B cell (primary cell): ENCODE measurements at regions not wholly inside any gene's neighbourhood (a gene's known extent, or its start where the extent isn't known, plus 50 kb on each side); places are given as distances from the start of the nearest gene placed in this dataset.

Experiments
- ATAC-seq: fragments of 200-7000 bp; cut with Tn5 transposase; one replicate; pipeline ENCODE4 v1.10.0; 2021; ENCODE audit warnings: low read depth, mild to moderate bottlenecking, moderate number of reproducible peaks, moderate library complexity
- CTCF ChIA-PET: fragments of 350-600 bp; sonication (Branson Sonifier 250); formaldehyde crosslinking; loops from one replicate; lab custom pipeline; 2021; ENCODE audit warnings: antibody characterized with exemption, inconsistent platforms; lab: Charles Lee
- POLR2A ChIA-PET: fragments of 350-600 bp; sonication (Branson Sonifier 250); formaldehyde crosslinking; loops from one replicate; lab custom pipeline; 2021; ENCODE audit warnings: antibody characterized with exemption; lab: Charles Lee
- DNase-seq: peaks from one replicate; pipeline ENCODE4 v3.0.0; 2013
- H2AFZ ChIP-seq: 2 replicates; pipeline ENCODE4 v1.6.1; 2012; ENCODE audit warnings: mild to moderate bottlenecking, low read depth, low read length; ENCODE audit not compliant: insufficient read depth, poor library complexity, severe bottlenecking
- H3K27ac ChIP-seq, 2 donors: 1 replicate in 1 of 2; 2 replicates in 1 of 2; pipeline ENCODE4 v1.5.1; 2012 to 2013; ENCODE audit warnings: low read length in 2 of 2, mild to moderate bottlenecking in 2 of 2, moderate library complexity in 1 of 2
- H3K27me3 ChIP-seq, 4 experiments: fragments of 200-600 bp in 1 of 4; sonication (generic) in 1 of 4; replicated peaks in 1 of 4; 1 replicate in 2 of 4; 2 replicates in 2 of 4; pipeline versions ENCODE4 v1.6.1 to v1.7.0; 2013 to 2016; ENCODE audit warnings: low read length in 3 of 4, mild to moderate bottlenecking in 2 of 4, mixed read lengths in 1 of 4, moderate library complexity in 1 of 4; ENCODE audit not compliant: insufficient read depth in 4 of 4, control insufficient read depth in 3 of 4; ENCODE audit errors: control extremely low read depth in 1 of 4
- H3K36me3 ChIP-seq, 2 experiments: replicated peaks in 1 of 2; 1 replicate in 1 of 2; 2 replicates in 1 of 2; pipeline versions ENCODE4 v1.6.1 to v1.7.1; 2013; ENCODE audit warnings: low read length in 1 of 2; ENCODE audit not compliant: insufficient read depth in 2 of 2, control insufficient read depth in 1 of 2; ENCODE audit errors: control extremely low read depth in 1 of 2, extremely low read depth in 1 of 2
- H3K4me1 ChIP-seq, 2 donors: fragments of 200-600 bp in 1 of 2; sonication (generic) in 1 of 2; 1 replicate in 1 of 2; 2 replicates in 1 of 2; pipeline versions ENCODE4 v1.5.1 to v1.6.1; 2013 to 2017; ENCODE audit warnings: low read length in 2 of 2; ENCODE audit not compliant: control insufficient read depth in 2 of 2, insufficient read depth in 2 of 2
- H3K4me2 ChIP-seq: replicated peaks from 2 replicates; pipeline ENCODE3; 2012; ENCODE audit warnings: mild to moderate bottlenecking, low read depth, low read length; ENCODE audit not compliant: poor library complexity, severe bottlenecking
- H3K4me3 ChIP-seq, 5 experiments: fragments of 200-600 bp in 1 of 5; sonication (generic) in 1 of 5; 1 replicate in 3 of 5; 2 replicates in 2 of 5; pipeline versions ENCODE4 v1.5.1 to v1.7.0; 2011 to 2016; ENCODE audit warnings: low read length in 4 of 5, mild to moderate bottlenecking in 4 of 5, low read depth in 2 of 5, control low read depth in 1 of 5, moderate library complexity in 1 of 5; ENCODE audit not compliant: insufficient read depth in 1 of 5; ENCODE audit errors: control extremely low read depth in 1 of 5, extremely low read depth in 1 of 5
- H3K79me2 ChIP-seq: fragments of 200-600 bp; sonication (generic); one replicate; pipeline ENCODE4 v1.6.0; 2016; ENCODE audit warnings: low read length; ENCODE audit not compliant: control insufficient read depth, insufficient read depth
- H3K9ac ChIP-seq: fragments of 200-600 bp; sonication (generic); 2 replicates; pipeline ENCODE4 v1.6.1; 2017; ENCODE audit warnings: mild to moderate bottlenecking, low read length, moderate library complexity
- H3K9me3 ChIP-seq, 3 donors: one replicate each; pipeline versions ENCODE4 v1.6.1 to v1.7.1; 2013; ENCODE audit warnings: low read length in 2 of 3; ENCODE audit not compliant: control insufficient read depth in 2 of 3, insufficient read depth in 1 of 3; ENCODE audit errors: control extremely low read depth in 1 of 3
- H4K20me1 ChIP-seq: 2 replicates; pipeline ENCODE4 v1.6.0; 2012; ENCODE audit warnings: mild to moderate bottlenecking, low read length; ENCODE audit not compliant: insufficient read depth, control insufficient read depth, poor library complexity, severe bottlenecking
- H3K27ac Mint-ChIP-seq: one replicate; pipeline ENCODE4 v1.8.0; 2021; ENCODE audit warnings: mixed read lengths
- H3K27me3 Mint-ChIP-seq: one replicate; pipeline ENCODE4 v1.8.0; 2021; ENCODE audit warnings: mixed read lengths
- H3K4me1 Mint-ChIP-seq: one replicate; pipeline ENCODE4 v1.8.0; 2021; ENCODE audit warnings: mixed read lengths
- H3K4me3 Mint-ChIP-seq: one replicate; pipeline ENCODE4 v1.8.0; 2021; ENCODE audit warnings: mixed read lengths
- H3K9me3 Mint-ChIP-seq: one replicate; pipeline ENCODE4 v1.8.0; 2022; ENCODE audit warnings: mixed read lengths; ENCODE audit not compliant: insufficient read depth
- EZH2 ChIP-seq: IDR thresholded peaks from 2 replicates; pipeline ENCODE4 v1.6.1; 2012; ENCODE audit warnings: borderline replicate concordance, low read depth, mild to moderate bottlenecking, moderate library complexity, low read length; ENCODE audit not compliant: insufficient read depth, poor library complexity, severe bottlenecking
- WGBS: methylation state at CpG from one replicate; pipeline ENCODE4 v1.1.5; 2013; ENCODE audit warnings: missing lambda C conversion rate; ENCODE audit not compliant: insufficient coverage; 5-methylcytosine and 5-hydroxymethylcytosine counted together
- intact Hi-C: fragments of 100-400 bp; cut with micrococcal nuclease; formaldehyde crosslinking; loops from one replicate; pipeline ENCODE4 v1.10.0; 2022
- TF ChIP-seq, protein P1 (sequence below): fragments of 200-600 bp; IDR thresholded peaks from one replicate; pipeline ENCODE4 v1.8.0; 2022; ENCODE audit warnings: antibody characterized with exemption, mild to moderate bottlenecking

DNA sequence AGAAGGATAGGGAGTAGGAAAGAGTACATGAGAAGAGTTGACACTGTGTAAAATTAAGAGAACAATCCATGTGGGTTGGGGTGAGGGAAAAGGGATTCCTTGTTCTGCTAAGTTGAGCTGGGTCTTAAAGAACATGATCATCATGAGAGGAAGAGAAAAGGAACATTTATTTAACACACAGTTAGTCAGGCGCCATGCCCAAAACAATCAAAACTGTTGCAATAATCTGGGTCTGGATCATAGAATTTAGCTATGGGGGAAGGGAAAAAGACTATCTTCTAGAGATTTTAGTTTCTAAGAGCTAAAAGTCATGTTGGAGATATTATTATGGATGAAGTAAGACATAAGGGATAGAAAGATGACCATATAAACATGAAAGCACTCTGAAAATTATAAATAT lies 178.9 kb downstream of the SEM1 start:
- Histone ChIP-seq H3K9me3 (no peaks in the 10 kb centered on the region), H3K27me3 (no peaks in the 10 kb centered on the region), H3K4me3 (no peak overlapping the region), H3K9ac (no peak overlapping the region), H3K4me2 (no peak overlapping the region), H3K27ac (no peak overlapping the region), H2AFZ (no peak overlapping the region), H3K36me3 (no peaks in the 10 kb centered on the region), H4K20me1 (no peaks in the 10 kb centered on the region), H3K79me2 (no peaks in the 10 kb centered on the region), H3K4me1 (no peaks in the 10 kb centered on the region)
- H3K4me3 Mint-ChIP-seq: no peak overlapping the region
- H3K27ac Mint-ChIP-seq: no peak overlapping the region
- no CpG with 5 or more reads among the region's 1 CpG for WGBS
- ChIA-PET POLR2A (no interaction called here), CTCF (no interaction called here)
- H3K9me3 Mint-ChIP-seq: no peaks in the 10 kb centered on the region
- intact Hi-C loops: no loop called here
- no peak for ATAC-seq
- DNase-seq: no peak
- peaks cover 15% of the 10 kb centered on the region for H3K27me3 Mint-ChIP-seq
- no peaks in the 10 kb centered on the region for H3K4me1 Mint-ChIP-seq
- TF ChIP-seq EZH2: no peak
- TF ChIP-seq, protein P1, sequence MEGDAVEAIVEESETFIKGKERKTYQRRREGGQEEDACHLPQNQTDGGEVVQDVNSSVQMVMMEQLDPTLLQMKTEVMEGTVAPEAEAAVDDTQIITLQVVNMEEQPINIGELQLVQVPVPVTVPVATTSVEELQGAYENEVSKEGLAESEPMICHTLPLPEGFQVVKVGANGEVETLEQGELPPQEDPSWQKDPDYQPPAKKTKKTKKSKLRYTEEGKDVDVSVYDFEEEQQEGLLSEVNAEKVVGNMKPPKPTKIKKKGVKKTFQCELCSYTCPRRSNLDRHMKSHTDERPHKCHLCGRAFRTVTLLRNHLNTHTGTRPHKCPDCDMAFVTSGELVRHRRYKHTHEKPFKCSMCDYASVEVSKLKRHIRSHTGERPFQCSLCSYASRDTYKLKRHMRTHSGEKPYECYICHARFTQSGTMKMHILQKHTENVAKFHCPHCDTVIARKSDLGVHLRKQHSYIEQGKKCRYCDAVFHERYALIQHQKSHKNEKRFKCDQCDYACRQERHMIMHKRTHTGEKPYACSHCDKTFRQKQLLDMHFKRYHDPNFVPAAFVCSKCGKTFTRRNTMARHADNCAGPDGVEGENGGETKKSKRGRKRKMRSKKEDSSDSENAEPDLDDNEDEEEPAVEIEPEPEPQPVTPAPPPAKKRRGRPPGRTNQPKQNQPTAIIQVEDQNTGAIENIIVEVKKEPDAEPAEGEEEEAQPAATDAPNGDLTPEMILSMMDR: no peak

DNA sequence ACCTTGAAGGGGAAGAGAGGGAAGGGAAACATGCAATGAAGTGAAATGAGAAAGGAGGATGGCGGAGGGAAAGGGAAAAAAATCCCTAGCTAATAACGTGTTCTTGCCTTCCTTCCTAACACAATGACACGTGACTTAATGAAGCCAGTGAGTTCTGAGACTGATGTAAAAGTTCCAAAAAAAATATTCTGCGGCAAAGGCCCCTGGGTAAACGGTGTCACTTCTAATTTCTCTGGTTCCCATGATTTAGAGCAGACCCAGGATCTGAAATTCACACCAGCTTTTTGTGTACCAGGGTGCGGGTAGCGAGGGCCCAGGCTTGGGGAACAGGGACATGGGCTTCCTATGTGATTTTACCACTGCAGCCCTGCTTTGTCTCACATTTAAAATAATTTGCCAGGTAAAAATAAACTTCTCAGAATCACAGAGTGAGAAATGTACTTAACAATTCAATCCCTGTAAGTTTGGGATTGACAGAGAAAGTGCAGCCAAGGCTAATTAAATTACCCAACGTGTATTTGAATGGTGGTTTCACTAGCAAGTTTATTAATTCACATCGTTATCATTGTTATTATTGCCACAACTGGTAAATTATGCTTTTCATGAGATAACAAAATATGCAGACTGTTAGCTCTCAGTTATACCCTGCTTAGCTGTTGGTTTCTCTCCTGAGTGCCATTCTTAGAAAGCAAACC lies 182.4 kb downstream of the SEM1 start:
- 77% methylated on average over 2 of the region's 9 CpGs for WGBS
- peaks cover 18% of the 10 kb centered on the region for H3K27me3 Mint-ChIP-seq
- no peak overlapping the region for H3K4me2 ChIP-seq
- no peaks in the 10 kb centered on the region for H3K4me1 Mint-ChIP-seq
- ChIA-PET POLR2A (no interaction called here), CTCF (no interaction called here)
- H3K27ac ChIP-seq: no peak overlapping the region
- no peak overlapping the region for H2AFZ ChIP-seq
- TF ChIP-seq EZH2: no peak
- TF ChIP-seq, protein P1: no peak
- H3K9me3 Mint-ChIP-seq: no peaks in the 10 kb centered on the region
- H4K20me1 ChIP-seq: no peaks in the 10 kb centered on the region
- H3K27me3 ChIP-seq: no peaks in the 10 kb centered on the region
- no peaks in the 10 kb centered on the region for H3K4me1 ChIP-seq
- no peak overlapping the region for H3K27ac Mint-ChIP-seq
- no peak overlapping the region for H3K9ac ChIP-seq
- H3K4me3 Mint-ChIP-seq: no peak overlapping the region
- no peaks in the 10 kb centered on the region for H3K9me3 ChIP-seq
- no peak overlapping the region for H3K4me3 ChIP-seq
- intact Hi-C loops: no loop called here
- H3K36me3 ChIP-seq: no peaks in the 10 kb centered on the region
- no peak for DNase-seq
- no peaks in the 10 kb centered on the region for H3K79me2 ChIP-seq
- no peak for ATAC-seq
